K562 (cell line): ENCODE measurements at regions not wholly inside any gene's neighbourhood (a gene's known extent, or its start where the extent isn't known, plus 50 kb on each side); places are given as distances from the start of the nearest gene placed in this dataset.

Experiments
- ATAC-seq: fragments of 200-7000 bp; cut with Tn5 transposase; 3 replicates; pipeline ENCODE4 v1.9.1; 2020; ENCODE audit warnings: moderate library complexity
- BruUV-seq: library from RNA; stranded (reverse); fragments of 400-500 nt; replicated peaks from 2 replicates; lab custom pipeline; 2021; lab: Mats Ljungman, UMichigan
- CTCF ChIA-PET: fragments of 300-600 bp; formaldehyde crosslinking; extraction: SDS; loops from one replicate; lab custom pipeline; 2021; ENCODE audit warnings: low intra/inter-chr PET ratio; lab: Yijun Ruan, JAX
- POLR2A ChIA-PET: fragments of 300-600, 350-650 bp; sonication (Branson Sonifier 250); formaldehyde crosslinking; extraction: SDS; loops from one replicate; lab custom pipeline; 2021; ENCODE audit warnings: antibody characterized with exemption, inconsistent platforms; lab: Yijun Ruan, JAX
- DNase-seq, 4 experiments: peaks; one replicate each; pipeline versions ENCODE4 v3.0.0 to v3.0.0-alpha.2; 2011 to 2018; ENCODE audit warnings: low spot score in 3 of 4, mixed read lengths in 3 of 4; ENCODE audit errors: extremely low read depth in 1 of 4
- FAIRE-seq: peaks from 2 replicates; lab custom pipeline; 2011; peaks lifted over from hg19 to GRCh38; lab: Jason Lieb, UNC
- H2AFZ ChIP-seq: 2 replicates; pipeline ENCODE4 v1.6.0; 2011; ENCODE audit warnings: low read depth, low read length, control low read depth, inconsistent platforms
- H3K27ac ChIP-seq: fragments of 200-600 bp; 3 replicates; pipeline ENCODE4 v1.8.0; 2011; ENCODE audit warnings: low read depth, mild to moderate bottlenecking, control low read depth, inconsistent platforms, low read length, moderate library complexity, mixed read lengths; ENCODE audit errors: extremely low read depth
- H3K27me3 ChIP-seq, 2 experiments: fragments of 300-600 bp in 1 of 2; 2 replicates in 1 of 2; 3 replicates in 1 of 2; pipeline versions ENCODE4 v1.6.0 to v1.8.0; 2011; ENCODE audit warnings: inconsistent platforms in 2 of 2, low read length in 2 of 2, mild to moderate bottlenecking in 1 of 2, mixed read lengths in 1 of 2, moderate library complexity in 1 of 2; ENCODE audit not compliant: control insufficient read depth in 2 of 2, insufficient read depth in 2 of 2
- H3K36me3 ChIP-seq: fragments of 300-600 bp; 3 replicates; pipeline ENCODE4 v1.8.0; 2011; ENCODE audit warnings: mild to moderate bottlenecking, low read length, inconsistent platforms; ENCODE audit not compliant: control insufficient read depth, insufficient read depth
- H3K4me1 ChIP-seq, 2 experiments: fragments of 200-600 bp in 1 of 2; replicated peaks in 1 of 2; 2 replicates in 1 of 2; 3 replicates in 1 of 2; pipeline versions ENCODE4 v1.5.1 to v1.8.0; 2011; ENCODE audit warnings: inconsistent platforms in 2 of 2, low read length in 2 of 2, mild to moderate bottlenecking in 1 of 2, mixed read lengths in 1 of 2, moderate library complexity in 1 of 2; ENCODE audit not compliant: control insufficient read depth in 2 of 2, insufficient read depth in 2 of 2
- H3K4me2 ChIP-seq: 2 replicates; pipeline ENCODE4 v1.6.1; 2011; ENCODE audit warnings: low read length, control low read depth, inconsistent platforms, mixed read lengths; ENCODE audit not compliant: insufficient read depth
- H3K4me3 ChIP-seq: fragments of 200-600 bp; sonication (generic), shearing (Covaris generic); 2 replicates; pipeline ENCODE4 v1.5.1; 2016; ENCODE audit warnings: control low read depth, inconsistent platforms
- H3K79me2 ChIP-seq: fragments of 200-600 bp; 3 replicates; pipeline ENCODE4 v1.8.0; 2011; ENCODE audit warnings: low read length, inconsistent platforms; ENCODE audit not compliant: control insufficient read depth, insufficient read depth
- H3K9ac ChIP-seq, 2 experiments: 2 replicates each; pipeline versions ENCODE4 v1.6.0 to v1.6.1; 2011; ENCODE audit warnings: low read depth in 2 of 2, low read length in 2 of 2, control low read depth in 1 of 2, inconsistent platforms in 1 of 2, mild to moderate bottlenecking in 1 of 2, mixed read lengths in 1 of 2; ENCODE audit not compliant: insufficient read depth in 1 of 2
- H3K9me1 ChIP-seq: one replicate; pipeline ENCODE4 v1.6.0; 2011; ENCODE audit warnings: inconsistent platforms, mild to moderate bottlenecking, low read length, moderate library complexity; ENCODE audit not compliant: control insufficient read depth, insufficient read depth
- H3K9me3 ChIP-seq: replicated peaks from 2 replicates; pipeline ENCODE4 v1.5.1; 2011; ENCODE audit warnings: low read depth, low read length, inconsistent platforms; ENCODE audit not compliant: control insufficient read depth, insufficient read depth
- H4K20me1 ChIP-seq: replicated peaks from 2 replicates; pipeline ENCODE4 v1.6.1; 2011; ENCODE audit warnings: low read length, inconsistent platforms, mixed read lengths; ENCODE audit not compliant: control insufficient read depth, insufficient read depth
- CAMTA2 ChIP-seq: fragments of 250-450 bp; sonication (Bioruptor Pico); conservative IDR thresholded peaks from 2 replicates; pipeline ENCODE4 v1.5.1; 2022
- ELF4 ChIP-seq: fragments of 450-650 bp; formaldehyde crosslinking; IDR thresholded peaks from 2 replicates; pipeline ENCODE4 v1.4.0; 2022; ENCODE audit warnings: missing genetic modification characterization
- MTA1 ChIP-seq: fragments of 450-650 bp; IDR thresholded peaks from 2 replicates; pipeline ENCODE4 v1.6.1; 2017; ENCODE audit warnings: borderline replicate concordance
- NFIC ChIP-seq: fragments of 450-650 bp; IDR thresholded peaks from 2 replicates; pipeline ENCODE4 v1.6.1; 2017; ENCODE audit warnings: mild to moderate bottlenecking, inconsistent platforms
- RBBP5 ChIP-seq: fragments of 200-600 bp; sonication (generic); IDR thresholded peaks from 2 replicates; pipeline ENCODE4 v1.6.1; 2012; ENCODE audit warnings: borderline replicate concordance, mild to moderate bottlenecking, low read length, control low read depth, inconsistent platforms; ENCODE audit not compliant: insufficient read depth, poor library complexity, severe bottlenecking
- RBM39 ChIP-seq: fragments of 200-400 bp; formaldehyde crosslinking; optimal IDR thresholded peaks from 2 replicates; pipeline ENCODE3; 2018; ENCODE audit warnings: low read depth, low read length
- SMARCA4 ChIP-seq: fragments of 450-650 bp; IDR thresholded peaks from 2 replicates; pipeline ENCODE4 v1.6.1; 2016
- in situ Hi-C: fragments of 300-500 bp; cut with MboI; formaldehyde crosslinking; loops from 4 replicates; pipeline ENCODE4 v1.15.0; 2018; ENCODE audit warnings: inconsistent platforms, mixed read lengths
- intact Hi-C: fragments of 100-400 bp; cut with micrococcal nuclease; formaldehyde crosslinking; loops from 2 replicates; pipeline ENCODE4 v1.14.2; 2022
- TF ChIP-seq, protein P1 (sequence below): IDR thresholded peaks from 2 replicates; pipeline ENCODE4 v1.6.1; 2014; ENCODE audit warnings: antibody characterized with exemption

DNA sequence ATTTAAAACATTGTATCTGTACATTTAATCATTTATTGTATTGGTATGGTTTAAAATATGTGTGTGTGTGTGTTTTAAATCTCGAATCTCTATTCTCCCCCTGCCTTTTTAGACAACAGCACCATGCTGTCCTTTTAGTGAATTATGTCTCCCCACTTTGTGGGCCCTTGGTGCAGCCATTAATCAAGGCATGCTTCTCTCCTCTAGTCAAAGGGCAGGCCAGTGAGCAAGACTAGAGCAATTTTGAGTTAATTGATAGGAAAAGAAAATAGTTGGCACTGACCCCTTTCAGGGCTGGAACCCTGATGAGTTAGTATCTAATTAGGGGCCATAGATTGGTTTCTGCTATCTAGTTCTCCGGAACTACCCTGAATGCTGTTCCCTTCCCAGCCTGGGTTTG, 111.0 kb downstream of the MAIP1 start (continued):
- TF ChIP-seq, protein P1, sequence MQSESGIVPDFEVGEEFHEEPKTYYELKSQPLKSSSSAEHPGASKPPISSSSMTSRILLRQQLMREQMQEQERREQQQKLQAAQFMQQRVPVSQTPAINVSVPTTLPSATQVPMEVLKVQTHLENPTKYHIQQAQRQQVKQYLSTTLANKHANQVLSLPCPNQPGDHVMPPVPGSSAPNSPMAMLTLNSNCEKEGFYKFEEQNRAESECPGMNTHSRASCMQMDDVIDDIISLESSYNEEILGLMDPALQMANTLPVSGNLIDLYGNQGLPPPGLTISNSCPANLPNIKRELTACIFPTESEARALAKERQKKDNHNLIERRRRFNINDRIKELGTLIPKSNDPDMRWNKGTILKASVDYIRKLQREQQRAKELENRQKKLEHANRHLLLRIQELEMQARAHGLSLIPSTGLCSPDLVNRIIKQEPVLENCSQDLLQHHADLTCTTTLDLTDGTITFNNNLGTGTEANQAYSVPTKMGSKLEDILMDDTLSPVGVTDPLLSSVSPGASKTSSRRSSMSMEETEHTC: no peak
- no peak for TF ChIP-seq RBBP5
- TF ChIP-seq ELF4: no peak
- TF ChIP-seq RBM39: no peak
- TF ChIP-seq NFIC: no peak

DNA sequence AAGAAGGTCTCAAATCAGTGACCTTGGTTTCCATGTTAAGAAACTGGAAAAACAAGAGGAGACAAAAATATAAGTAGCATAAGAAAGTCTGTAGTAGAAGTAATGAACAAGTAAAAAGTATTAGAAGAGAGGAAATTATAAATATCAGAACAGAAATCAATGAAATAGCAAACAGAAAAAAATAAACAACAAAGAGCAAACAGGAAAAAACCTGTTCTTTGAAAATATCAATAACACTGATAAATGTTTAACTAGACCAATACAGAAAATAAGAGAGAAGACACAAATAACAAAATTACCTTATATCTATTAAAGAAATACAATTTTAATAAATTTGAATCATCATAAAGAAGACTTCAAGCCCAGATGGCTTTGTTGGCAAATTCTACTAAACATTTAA, 113.3 kb downstream of the MAIP1 start:
- no peaks in the 10 kb centered on the region for H3K4me1 ChIP-seq
- H4K20me1 ChIP-seq: no peaks in the 10 kb centered on the region
- no peak overlapping the region for H3K4me3 ChIP-seq
- TF ChIP-seq SMARCA4 (no peak), CAMTA2 (no peak), MTA1 (no peak)
- H3K27ac ChIP-seq: no peak overlapping the region
- ATAC-seq: no peak
- intact Hi-C loops (no loop called here), in situ Hi-C loops (no loop called here)
- no peak for DNase-seq
- no TSS peak for BruUV-seq
- H3K9me3 ChIP-seq: no peaks in the 10 kb centered on the region
- POLR2A ChIA-PET: no interaction called here
- H3K36me3 ChIP-seq: no peaks in the 10 kb centered on the region
- H3K9me1 ChIP-seq: no peaks in the 10 kb centered on the region
- FAIRE-seq: no peak
- H3K27me3 ChIP-seq: no peaks in the 10 kb centered on the region
- CTCF ChIA-PET: no interaction called here
- no peak overlapping the region for H3K4me2 ChIP-seq
- H2AFZ ChIP-seq: no peak overlapping the region
- no peak overlapping the region for H3K9ac ChIP-seq
- no peaks in the 10 kb centered on the region for H3K79me2 ChIP-seq
